ENCODE measurements at regions not wholly inside any gene's neighbourhood (a gene's known extent, or its start where the extent isn't known, plus 50 kb on each side); places are given as distances from the start of the nearest gene placed in this dataset.

GRCh38 chr5:128667152-128667551 lies 129.1 kb upstream of the FBN2 start:
- TF ChIP-seq CTCF (IDR thresholded peaks at IDR 0.05): no peak
- no peak for TF ChIP-seq POLR2A (IDR thresholded peaks at IDR 0.05)
